Right lobe of liver (tissue), 6 donors: ENCODE measurements at regions not wholly inside any gene's neighbourhood (a gene's known extent, or its start where the extent isn't known, plus 50 kb on each side); places are given as distances from the start of the nearest gene placed in this dataset.

Experiments used
- ATAC-seq, 4 donors: fragments of 200-7000 bp; cut with Tn5 transposase; one replicate each; pipeline ENCODE4 v1.9.1; 2020; ENCODE audit warnings: mild to moderate bottlenecking in 4 of 4, moderate library complexity in 4 of 4
- DNase-seq, 3 donors: peaks; one replicate each; pipeline ENCODE4 v3.0.0-alpha.2; 2020
- H3K27ac ChIP-seq, 3 donors: fragments of 200-600 bp; one replicate each; pipeline ENCODE4 v1.8.0; 2022
- H3K27me3 ChIP-seq, 2 donors: fragments of 200-600 bp; one replicate each; pipeline ENCODE4 v1.8.0; 2022
- H3K36me3 ChIP-seq, 4 donors: fragments of 200-600 bp; sonication (generic) in 1 of 4; one replicate each; pipeline versions ENCODE4 v1.5.1 to v1.8.0; 2017 to 2022; ENCODE audit warnings: control low read depth in 1 of 4
- H3K4me1 ChIP-seq, 4 donors: fragments of 200-600 bp; sonication (generic) in 1 of 4; one replicate each; pipeline versions ENCODE4 v1.5.1 to v1.8.0; 2017 to 2022; ENCODE audit warnings: control low read depth in 1 of 4
- H3K4me3 ChIP-seq, 3 donors: fragments of 200-600 bp; one replicate each; pipeline ENCODE4 v1.8.0; 2022
- H3K9me3 ChIP-seq, 4 donors: fragments of 200-600 bp; sonication (generic) in 1 of 4; one replicate each; pipeline versions ENCODE4 v1.5.1 to v1.8.0; 2017 to 2022; ENCODE audit warnings: control low read depth in 1 of 4
- POLR2A ChIP-seq: fragments of 450-650 bp; IDR thresholded peaks from one replicate; pipeline ENCODE4 v1.6.1; 2017; ENCODE audit warnings: antibody characterized with exemption, mild to moderate bottlenecking
- WGBS: methylation state at CpG from one replicate; pipeline ENCODE4 v1.1.6; 2018; ENCODE audit warnings: low coverage, low lambda C conversion rate; ENCODE audit not compliant: insufficient coverage; ENCODE audit errors: missing lambda C conversion rate; 5-methylcytosine and 5-hydroxymethylcytosine counted together
- intact Hi-C, 2 donors: fragments of 100-400 bp; cut with DNase I; formaldehyde crosslinking; loops; one replicate each; pipeline versions ENCODE4 v1.11.2 to v1.14.1; 2022
- TF ChIP-seq, protein P1 (sequence below), 4 donors: fragments of 200-600 bp in 3 of 4; fragments of 450-650 bp in 1 of 4; IDR thresholded peaks; one replicate each; pipeline versions ENCODE4 v1.5.1 to v1.8.0; 2016 to 2022; ENCODE audit warnings: antibody characterized with exemption in 4 of 4, mild to moderate bottlenecking in 2 of 4
- donor health status: DM: no; HTN: yes; CAD: no.
- donor health status: DM: no; HTN: no; CAD: no.
- donor health status: DM: no; HTN: no; CAD: no.
- donor health status: DM: no; HTN: yes; CAD: no.
- donor health status: DM: no; HTN: yes; CAD: no.

DNA sequence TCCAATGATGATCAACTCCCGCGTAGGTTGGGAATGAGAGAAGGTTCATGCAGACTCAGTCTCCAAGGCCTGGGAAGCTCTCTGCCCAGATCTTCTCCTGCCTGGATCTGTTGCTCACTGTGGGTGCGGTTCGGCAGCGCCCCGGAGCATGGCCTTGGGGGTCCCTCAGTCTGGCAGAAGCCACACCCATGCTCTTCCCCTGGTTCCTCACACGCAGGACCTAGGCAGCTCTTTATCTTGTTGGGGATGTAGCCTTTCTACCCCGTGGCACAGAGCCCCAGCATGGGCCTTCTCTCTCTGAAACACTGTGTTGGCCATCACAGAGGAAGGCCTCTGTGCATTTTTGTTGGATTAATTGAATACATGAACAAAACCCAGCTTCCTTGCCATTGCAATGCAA, 1461.6 kb downstream of the BRD1 start:
- no peak for TF ChIP-seq POLR2A
- TF ChIP-seq, protein P1, sequence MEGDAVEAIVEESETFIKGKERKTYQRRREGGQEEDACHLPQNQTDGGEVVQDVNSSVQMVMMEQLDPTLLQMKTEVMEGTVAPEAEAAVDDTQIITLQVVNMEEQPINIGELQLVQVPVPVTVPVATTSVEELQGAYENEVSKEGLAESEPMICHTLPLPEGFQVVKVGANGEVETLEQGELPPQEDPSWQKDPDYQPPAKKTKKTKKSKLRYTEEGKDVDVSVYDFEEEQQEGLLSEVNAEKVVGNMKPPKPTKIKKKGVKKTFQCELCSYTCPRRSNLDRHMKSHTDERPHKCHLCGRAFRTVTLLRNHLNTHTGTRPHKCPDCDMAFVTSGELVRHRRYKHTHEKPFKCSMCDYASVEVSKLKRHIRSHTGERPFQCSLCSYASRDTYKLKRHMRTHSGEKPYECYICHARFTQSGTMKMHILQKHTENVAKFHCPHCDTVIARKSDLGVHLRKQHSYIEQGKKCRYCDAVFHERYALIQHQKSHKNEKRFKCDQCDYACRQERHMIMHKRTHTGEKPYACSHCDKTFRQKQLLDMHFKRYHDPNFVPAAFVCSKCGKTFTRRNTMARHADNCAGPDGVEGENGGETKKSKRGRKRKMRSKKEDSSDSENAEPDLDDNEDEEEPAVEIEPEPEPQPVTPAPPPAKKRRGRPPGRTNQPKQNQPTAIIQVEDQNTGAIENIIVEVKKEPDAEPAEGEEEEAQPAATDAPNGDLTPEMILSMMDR (IDR thresholded peaks at IDR 0.05) = no peak
- H3K27ac ChIP-seq = no peak overlapping the region
- intact Hi-C loops = no loop called here
- ATAC-seq (no peak), DNase-seq (no peak)
- no peaks in the 10 kb centered on the region for H3K27me3 ChIP-seq
- no peak overlapping the region for H3K4me3 ChIP-seq
- H3K36me3 ChIP-seq = no peaks in the 10 kb centered on the region
- no peaks in the 10 kb centered on the region for H3K9me3 ChIP-seq
- H3K4me1 ChIP-seq = peaks cover 0 to 15% (median 0%) of the 10 kb centered on the region in 4 donors
- 17% methylated on average over 1 of the region's 8 CpGs for WGBS

DNA sequence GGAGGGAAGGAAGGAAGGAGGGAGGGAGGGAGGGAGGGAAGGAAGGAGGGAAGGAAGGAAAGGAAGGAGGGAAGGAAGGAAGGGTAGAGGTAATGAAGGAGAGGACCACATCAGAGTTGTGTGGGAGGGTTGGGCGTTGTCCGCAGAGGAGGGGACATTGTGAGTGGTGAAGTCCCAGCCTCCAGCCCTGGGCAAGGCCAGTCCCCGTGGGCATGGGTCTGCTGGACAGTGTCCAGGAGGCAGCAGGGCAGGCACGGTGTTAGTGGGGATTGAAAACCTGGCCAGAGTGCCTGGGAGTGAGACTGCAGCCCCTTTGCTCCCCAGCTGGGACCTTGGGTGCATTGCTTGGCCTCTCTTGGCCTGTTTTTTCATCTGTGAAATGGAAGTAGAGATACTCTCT, 1462.3 kb downstream of the BRD1 start:
- TF ChIP-seq, protein P1 (IDR thresholded peaks at IDR 0.05) = no peak
- TF ChIP-seq POLR2A = no peak
- no peak overlapping the region for H3K27ac ChIP-seq
- no peaks in the 10 kb centered on the region for H3K27me3 ChIP-seq
- no peaks in the 10 kb centered on the region for H3K36me3 ChIP-seq
- intact Hi-C loops = no loop called here
- ATAC-seq (no peak), DNase-seq (no peak)
- no peak overlapping the region for H3K4me3 ChIP-seq
- no CpG with 5 or more reads among the region's 4 CpGs for WGBS
- peaks cover 0 to 8% (median 0%) of the 10 kb centered on the region in 4 donors for H3K4me1 ChIP-seq
- no peaks in the 10 kb centered on the region for H3K9me3 ChIP-seq

DNA sequence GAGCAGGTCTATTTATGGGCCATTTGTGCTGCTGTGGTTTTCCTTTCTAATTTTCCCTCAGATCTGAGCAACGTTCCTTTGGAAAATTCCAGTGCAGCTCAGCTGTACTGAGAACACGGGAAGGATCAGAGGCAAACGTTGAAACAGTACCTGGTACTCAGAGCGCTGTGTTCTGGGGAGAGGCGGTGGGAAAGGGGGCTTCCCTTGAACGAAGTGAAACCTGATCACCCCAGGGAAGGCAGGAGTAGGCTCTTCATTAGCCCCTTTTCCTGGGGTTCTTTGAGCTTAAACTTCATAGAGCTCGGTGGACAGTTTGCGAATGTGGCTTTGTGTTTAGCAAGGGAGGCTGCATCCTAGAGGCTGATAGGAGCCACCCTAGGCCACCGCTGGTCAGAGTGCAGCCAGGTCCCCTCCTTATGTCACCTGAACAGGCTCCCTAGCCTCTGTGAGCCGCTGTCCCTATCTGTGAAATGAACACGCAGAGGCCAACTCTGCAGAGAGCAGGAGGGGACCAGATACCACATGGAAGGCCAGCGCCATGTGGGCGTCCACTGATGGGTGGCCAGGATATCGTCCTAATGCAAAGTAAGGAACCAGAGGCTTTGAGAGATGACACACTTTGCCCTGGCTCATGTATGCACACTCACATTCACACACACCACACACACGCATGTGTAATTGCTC, 1464.8 kb downstream of the BRD1 start:
- Histone ChIP-seq H3K9me3 (no peaks in the 10 kb centered on the region), H3K4me1 (no peaks in the 10 kb centered on the region), H3K27ac (no peak overlapping the region), H3K27me3 (no peaks in the 10 kb centered on the region), H3K36me3 (no peaks in the 10 kb centered on the region), H3K4me3 (no peak overlapping the region)
- 28% methylated on average over 6 of the region's 15 CpGs for WGBS
- intact Hi-C loops = no loop called here
- TF ChIP-seq, protein P1 (IDR thresholded peaks at IDR 0.05) = no peak
- TF ChIP-seq POLR2A = no peak
- ATAC-seq (no peak), DNase-seq (peak in 1 of 3 donors; percentile 25)

DNA sequence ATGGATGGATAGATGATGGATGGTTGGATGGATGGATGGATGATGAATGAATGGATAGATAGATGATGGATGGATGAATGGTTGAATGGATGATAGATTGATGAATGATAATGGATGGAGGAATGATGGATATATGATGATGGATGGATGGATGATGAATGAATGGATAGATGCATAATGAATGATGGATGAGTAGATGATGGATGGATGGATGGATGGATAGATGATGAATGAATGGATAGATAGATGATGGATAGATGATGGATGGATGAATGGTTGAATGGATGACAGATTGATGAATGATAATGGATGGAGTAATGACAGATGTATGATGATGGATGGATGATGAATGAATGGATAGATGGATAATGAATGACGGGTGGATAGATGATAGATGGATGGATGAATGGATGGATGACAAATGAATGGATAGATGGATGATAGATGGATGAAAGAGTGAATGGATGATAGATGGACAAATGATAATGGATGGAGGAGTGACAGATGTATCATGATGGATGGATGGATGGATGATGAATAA, 1466.5 kb downstream of the BRD1 start:
- Histone ChIP-seq H3K27ac (no peak overlapping the region), H3K4me1 (no peaks in the 10 kb centered on the region), H3K36me3 (no peaks in the 10 kb centered on the region), H3K4me3 (no peak overlapping the region), H3K9me3 (no peaks in the 10 kb centered on the region), H3K27me3 (no peaks in the 10 kb centered on the region)
- 56% methylated on average over 1 of the region's 1 CpG for WGBS
- intact Hi-C loops = no loop called here
- no peak for DNase-seq
- TF ChIP-seq POLR2A = no peak
- TF ChIP-seq, protein P1 (IDR thresholded peaks at IDR 0.05) = no peak
- ATAC-seq = no peak
